ENCODE measurements at regions not wholly inside any gene's neighbourhood (a gene's known extent, or its start where the extent isn't known, plus 50 kb on each side); places are given as distances from the start of the nearest gene placed in this dataset.

GRCh38 chr9:135228345-135228982 lies 141.0 kb downstream of the OLFM1 start:
- no peak for ATAC-seq (ENCODE audit: poor library complexity)
- peak; percentile 10 for DNase-seq
- intact Hi-C loops (cut with DNase I): no loop called here

- DNase-seq: peak; percentile 30
- intact Hi-C loops (cut with DNase I): no loop called here
- ATAC-seq (ENCODE audit: poor library complexity): no peak
Observed at GRCh38 chr9:135228983-135229625, 141.6 kb downstream of the OLFM1 start.

GRCh38 chr9:135229701-135230385 lies 142.4 kb downstream of the OLFM1 start:
- intact Hi-C loops (cut with DNase I): no loop called here
- DNase-seq (peak; percentile 6), ATAC-seq (ENCODE audit: poor library complexity) (no peak)

- ATAC-seq (ENCODE audit: poor library complexity) (no peak), DNase-seq (peak; percentile 21)
- intact Hi-C loops (cut with DNase I): no loop called here
Observed at GRCh38 chr9:135230386-135230765, 142.9 kb downstream of the OLFM1 start.

- peak; percentile 24 for DNase-seq
- no peak for ATAC-seq (ENCODE audit: poor library complexity)
- intact Hi-C loops (cut with DNase I): no loop called here
Observed at GRCh38 chr9:135230817-135231520, 143.5 kb downstream of the OLFM1 start.

- peak; percentile 18 for DNase-seq
- intact Hi-C loops (cut with DNase I): no loop called here
- no peak for ATAC-seq (ENCODE audit: poor library complexity)
Observed at GRCh38 chr9:135239100-135239768, 151.8 kb downstream of the OLFM1 start.

- no peak for ATAC-seq (ENCODE audit: poor library complexity)
- no peak for DNase-seq
- intact Hi-C loops (cut with DNase I): no loop called here
Observed at GRCh38 chr9:135239769-135240141, 152.3 kb downstream of the OLFM1 start.

GRCh38 chr9:135240222-135240621 lies 152.8 kb downstream of the OLFM1 start:
- DNase-seq (peak; percentile 10), ATAC-seq (ENCODE audit: poor library complexity) (no peak)
- intact Hi-C loops (cut with DNase I): no loop called here

- ATAC-seq (ENCODE audit: poor library complexity): no peak
- peak; percentile 17 for DNase-seq
- intact Hi-C loops (cut with DNase I): no loop called here
Observed at GRCh38 chr9:135240871-135241311, 153.4 kb downstream of the OLFM1 start.

- ATAC-seq (ENCODE audit: poor library complexity): no peak
- peak; percentile 10 for DNase-seq
- intact Hi-C loops (cut with DNase I): no loop called here
Observed at GRCh38 chr9:135241381-135242048, 154.0 kb downstream of the OLFM1 start.

- no peak for ATAC-seq (ENCODE audit: poor library complexity)
- intact Hi-C loops (cut with DNase I): no loop called here
- DNase-seq: no peak
Observed at GRCh38 chr9:135242049-135242396, 154.6 kb downstream of the OLFM1 start.

GRCh38 chr9:135242406-135242805 lies 154.9 kb downstream of the OLFM1 start:
- DNase-seq (peak; percentile 26), ATAC-seq (ENCODE audit: poor library complexity) (no peak)
- intact Hi-C loops (cut with DNase I): no loop called here

GRCh38 chr9:135243201-135244190 lies 156.0 kb downstream of the OLFM1 start:
- DNase-seq (peak; percentile 19), ATAC-seq (ENCODE audit: poor library complexity) (no peak)
- intact Hi-C loops (cut with DNase I): no loop called here

- intact Hi-C loops (cut with DNase I): no loop called here
- DNase-seq (peak; percentile 61), ATAC-seq (ENCODE audit: poor library complexity) (peak; percentile 88)
Observed at GRCh38 chr9:135244271-135245221, 157.1 kb downstream of the OLFM1 start.

- intact Hi-C loops (cut with DNase I): no loop called here
- no peak for ATAC-seq (ENCODE audit: poor library complexity)
- DNase-seq: peak; percentile 27
Observed at GRCh38 chr9:135245482-135246247, 158.2 kb downstream of the OLFM1 start.

Data from Right ventricle myocardium superior (tissue), 1 donor.